ENCODE measurements at regions not wholly inside any gene's neighbourhood (a gene's known extent, or its start where the extent isn't known, plus 50 kb on each side); places are given as distances from the start of the nearest gene placed in this dataset.

- TF ChIP-seq RBBP5 (IDR thresholded peaks at IDR 0.05; ENCODE audit: borderline replicate concordance, low read depth, low read length): no peak
Observed at GRCh38 chr4:153852501-153852900, 63.6 kb upstream of the SFRP2 start (continued).

Measured in H1 (cell line).